Mesenteric fat pad (tissue), 1 donor: ENCODE measurements at regions not wholly inside any gene's neighbourhood (a gene's known extent, or its start where the extent isn't known, plus 50 kb on each side); places are given as distances from the start of the nearest gene placed in this dataset.

ENCODE experiments used
- DNase-seq: peaks from one replicate; pipeline ENCODE4 v3.0.0-alpha.2; 2020; ENCODE audit warnings: low spot score
- donor health status: DM: yes; HTN: yes; CAD: no.

GRCh38 chr6:163965426-163966348, 551.2 kb downstream of the QKI start:
- no peak for DNase-seq

- DNase-seq, result no peak
Observed at GRCh38 chr6:163964789-163965188, 550.3 kb downstream of the QKI start.

- no peak for DNase-seq
Observed at GRCh38 chr6:163963205-163964120, 548.9 kb downstream of the QKI start.

GRCh38 chr6:163962627-163963117, 548.2 kb downstream of the QKI start:
- no peak for DNase-seq

GRCh38 chr6:163960128-163960527, 545.6 kb downstream of the QKI start:
- DNase-seq, result no peak

- no peak for DNase-seq
Observed at GRCh38 chr6:163958646-163959045, 544.1 kb downstream of the QKI start.

GRCh38 chr6:163956571-163957407, 542.3 kb downstream of the QKI start:
- no peak for DNase-seq

GRCh38 chr6:163955756-163956155, 541.2 kb downstream of the QKI start:
- no peak for DNase-seq

- DNase-seq, result no peak
Observed at GRCh38 chr6:163955096-163955495, 540.6 kb downstream of the QKI start.

- no peak for DNase-seq
Observed at GRCh38 chr6:163954088-163954775, 539.7 kb downstream of the QKI start.

- DNase-seq, result no peak
Observed at GRCh38 chr6:163952005-163952404, 537.5 kb downstream of the QKI start.

GRCh38 chr6:163951326-163951725, 536.8 kb downstream of the QKI start:
- no peak for DNase-seq

- DNase-seq, result no peak
Observed at GRCh38 chr6:163950159-163950558, 535.6 kb downstream of the QKI start.

- no peak for DNase-seq
Observed at GRCh38 chr6:163949431-163949830, 534.9 kb downstream of the QKI start.

GRCh38 chr6:163948250-163948649, 533.7 kb downstream of the QKI start:
- no peak for DNase-seq

GRCh38 chr6:163947276-163947675, 532.8 kb downstream of the QKI start:
- DNase-seq, result no peak

- DNase-seq, result no peak
Observed at GRCh38 chr6:163946437-163946836, 531.9 kb downstream of the QKI start.

GRCh38 chr6:163945808-163946207, 531.3 kb downstream of the QKI start:
- no peak for DNase-seq

- no peak for DNase-seq
Observed at GRCh38 chr6:163944897-163945296, 530.4 kb downstream of the QKI start.

GRCh38 chr6:163943607-163944385, 529.3 kb downstream of the QKI start:
- DNase-seq, result no peak
